SIG-M5 treated with dmso at 0.1 percent for 504 hours (cell line): ENCODE measurements at regions not wholly inside any gene's neighbourhood (a gene's known extent, or its start where the extent isn't known, plus 50 kb on each side); places are given as distances from the start of the nearest gene placed in this dataset.

Source experiments
- DNase-seq: peaks from one replicate; lab custom pipeline; 2025; ENCODE audit not compliant: unreplicated experiment; lab: John Stamatoyannopoulos, UW

- DNase-seq: no peak
Observed at GRCh38 chr2:5953525-5953924, 261.3 kb downstream of the SOX11 start.

- no peak for DNase-seq
Observed at GRCh38 chr2:5954509-5954908, 262.3 kb downstream of the SOX11 start.

GRCh38 chr2:5955921-5956320 lies 263.7 kb downstream of the SOX11 start:
- DNase-seq: no peak

- no peak for DNase-seq
Observed at GRCh38 chr2:5959836-5960820, 267.9 kb downstream of the SOX11 start.

GRCh38 chr2:5967506-5967905 lies 275.3 kb downstream of the SOX11 start:
- no peak for DNase-seq

- DNase-seq: no peak
Observed at GRCh38 chr2:5969303-5969702, 277.1 kb downstream of the SOX11 start.

- DNase-seq: no peak
Observed at GRCh38 chr2:5970347-5970746, 278.2 kb downstream of the SOX11 start.

GRCh38 chr2:5974477-5974876 lies 282.3 kb downstream of the SOX11 start:
- no peak for DNase-seq

- no peak for DNase-seq
Observed at GRCh38 chr2:5975401-5975800, 283.2 kb downstream of the SOX11 start.

GRCh38 chr2:5976531-5977065 lies 284.4 kb downstream of the SOX11 start:
- no peak for DNase-seq

GRCh38 chr2:5977477-5977876 lies 285.3 kb downstream of the SOX11 start:
- no peak for DNase-seq

GRCh38 chr2:5978131-5978751 lies 286.1 kb downstream of the SOX11 start:
- DNase-seq: no peak

- DNase-seq: no peak
Observed at GRCh38 chr2:5980450-5981190, 288.4 kb downstream of the SOX11 start.

- DNase-seq: no peak
Observed at GRCh38 chr2:5982193-5982902, 290.2 kb downstream of the SOX11 start.

GRCh38 chr2:5982903-5983265 lies 290.7 kb downstream of the SOX11 start:
- DNase-seq: no peak

GRCh38 chr2:5983511-5984272 lies 291.5 kb downstream of the SOX11 start:
- DNase-seq: no peak

- DNase-seq: no peak
Observed at GRCh38 chr2:5984273-5984655, 292.1 kb downstream of the SOX11 start.

GRCh38 chr2:5984946-5985345 lies 292.8 kb downstream of the SOX11 start:
- no peak for DNase-seq

GRCh38 chr2:5985536-5986385 lies 293.6 kb downstream of the SOX11 start:
- DNase-seq: no peak
